Activated naive CD4-positive, alpha-beta T cell treated with anti-CD3 and anti-CD28 coated beads, Interleukin-2, amount 50 U/mL, for 24 hours (primary cell): ENCODE measurements at regions not wholly inside any gene's neighbourhood (a gene's known extent, or its start where the extent isn't known, plus 50 kb on each side); places are given as distances from the start of the nearest gene placed in this dataset.

ENCODE experiments used
- H3K27ac Mint-ChIP-seq: one replicate; pipeline ENCODE4 v1.8.0; 2021; ENCODE audit warnings: mild to moderate bottlenecking, mixed read lengths
- H3K27me3 Mint-ChIP-seq: one replicate; pipeline ENCODE4 v1.8.0; 2021; ENCODE audit warnings: mixed read lengths
- H3K36me3 Mint-ChIP-seq: one replicate; pipeline ENCODE4 v1.8.0; 2021; ENCODE audit warnings: mixed read lengths
- H3K4me1 Mint-ChIP-seq: one replicate; pipeline ENCODE4 v1.8.0; 2021; ENCODE audit warnings: mixed read lengths
- H3K4me3 Mint-ChIP-seq: one replicate; pipeline ENCODE4 v1.8.0; 2021; ENCODE audit warnings: mild to moderate bottlenecking, mixed read lengths
- H3K9me3 Mint-ChIP-seq: one replicate; pipeline ENCODE4 v1.8.0; 2021; ENCODE audit warnings: mixed read lengths

DNA sequence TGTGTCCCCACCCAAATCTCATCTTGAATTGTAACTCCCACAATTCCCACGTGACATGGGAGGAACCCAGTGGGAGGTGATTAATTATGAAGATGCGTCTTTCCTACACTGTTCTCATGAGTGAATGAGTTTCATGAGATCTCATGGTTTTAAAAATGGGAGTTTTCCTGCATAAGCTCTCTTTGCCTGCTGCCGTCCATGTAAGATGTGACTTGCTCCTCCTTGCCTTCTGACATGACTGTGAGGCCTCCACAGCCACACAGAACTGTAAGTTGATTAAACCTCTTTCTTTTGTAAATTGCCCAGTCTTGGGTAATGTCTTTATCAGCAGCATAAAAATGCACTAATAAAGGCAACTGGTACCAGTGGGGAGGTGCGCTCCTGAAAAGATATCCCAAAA, 67.7 kb upstream of the DRGX start:
- Mint-ChIP-seq H3K9me3 (no peaks in the 10 kb centered on the region), H3K4me3 (no peak overlapping the region), H3K27me3 (no peaks in the 10 kb centered on the region), H3K36me3 (peaks cover 61% of the 10 kb centered on the region), H3K27ac (no peak overlapping the region), H3K4me1 (no peaks in the 10 kb centered on the region)

DNA sequence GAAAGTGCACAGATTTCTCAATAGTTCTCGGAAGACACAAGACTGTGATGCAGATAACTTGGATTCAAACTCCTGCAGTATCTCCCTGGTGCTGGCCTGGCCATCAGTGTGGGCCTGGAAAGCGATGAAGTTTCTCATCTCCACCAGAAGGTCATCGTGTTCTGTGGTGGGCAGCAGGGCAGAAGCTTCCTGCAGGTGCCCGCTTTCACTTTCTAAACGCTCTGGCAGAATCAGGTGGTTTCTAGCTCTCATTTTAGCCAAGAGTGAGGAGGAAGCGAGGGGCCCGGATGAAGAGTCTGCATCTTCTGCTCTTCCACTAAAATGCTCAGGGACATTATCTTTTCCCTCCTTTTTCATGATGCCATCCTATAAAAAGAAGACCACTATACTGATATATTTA, 63.0 kb upstream of the DRGX start:
- H3K4me1 Mint-ChIP-seq = no peaks in the 10 kb centered on the region
- H3K36me3 Mint-ChIP-seq = peaks cover 67% of the 10 kb centered on the region
- H3K27ac Mint-ChIP-seq = no peak overlapping the region
- no peaks in the 10 kb centered on the region for H3K27me3 Mint-ChIP-seq
- H3K9me3 Mint-ChIP-seq = peaks cover 16% of the 10 kb centered on the region
- no peak overlapping the region for H3K4me3 Mint-ChIP-seq

GRCh38 chr10:49457686-49458085, 61.8 kb upstream of the DRGX start:
- Mint-ChIP-seq H3K9me3 (peaks cover 28% of the 10 kb centered on the region), H3K27ac (no peak overlapping the region), H3K4me3 (no peak overlapping the region), H3K36me3 (peaks cover 63% of the 10 kb centered on the region), H3K27me3 (no peaks in the 10 kb centered on the region), H3K4me1 (no peaks in the 10 kb centered on the region)

- H3K36me3 Mint-ChIP-seq = peaks cover 13% of the 10 kb centered on the region
- no peak overlapping the region for H3K4me3 Mint-ChIP-seq
- no peak overlapping the region for H3K27ac Mint-ChIP-seq
- H3K4me1 Mint-ChIP-seq = no peaks in the 10 kb centered on the region
- H3K27me3 Mint-ChIP-seq = no peaks in the 10 kb centered on the region
- H3K9me3 Mint-ChIP-seq = peaks cover 24% of the 10 kb centered on the region
These were observed 53.0 kb upstream of the DRGX start for GRCh38 chr10:49448924-49449323.

DNA sequence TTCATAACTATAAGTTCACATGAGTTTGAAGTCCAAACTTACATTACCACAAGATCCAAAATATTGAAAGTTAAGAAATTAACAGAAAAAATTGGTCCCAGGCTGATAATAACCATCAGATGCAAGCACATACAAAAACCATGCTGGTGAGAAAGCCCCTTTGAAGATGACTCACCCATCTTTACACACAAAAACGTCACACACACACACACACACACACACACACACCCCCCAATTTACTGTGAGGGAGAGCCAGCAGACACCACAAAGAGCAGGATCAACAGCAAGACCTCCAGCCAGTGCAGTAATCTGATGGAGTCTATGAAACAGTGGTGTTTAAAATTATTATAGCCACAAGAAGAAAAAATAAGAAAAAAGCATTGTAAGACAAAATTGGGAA, 50.1 kb upstream of the DRGX start:
- Mint-ChIP-seq H3K27me3 (no peaks in the 10 kb centered on the region), H3K27ac (no peak overlapping the region), H3K36me3 (no peaks in the 10 kb centered on the region)

More for the DNA sequence above, 50.1 kb upstream of the DRGX start:
- peaks cover 13% of the 10 kb centered on the region for H3K4me1 Mint-ChIP-seq
- H3K4me3 Mint-ChIP-seq = no peak overlapping the region
- peaks cover under 1% of the 10 kb centered on the region for H3K9me3 Mint-ChIP-seq
